Osteoblast (primary cell): ENCODE measurements at regions not wholly inside any gene's neighbourhood (a gene's known extent, or its start where the extent isn't known, plus 50 kb on each side); places are given as distances from the start of the nearest gene placed in this dataset.
A peak's percentile ranks its signal among the peaks of the same experiment; 100 is the strongest.

ENCODE experiments used
- DNase-seq: peaks from one replicate; pipeline ENCODE4 v3.0.0; 2011; ENCODE audit warnings: low spot score, mixed read lengths; ENCODE audit not compliant: insufficient read length; ENCODE audit errors: missing footprints
- H2AFZ ChIP-seq: 2 replicates; pipeline ENCODE4 v1.6.0; 2011; ENCODE audit warnings: mild to moderate bottlenecking, low read length
- H3K27ac ChIP-seq: 2 replicates; pipeline ENCODE4 v1.5.1; 2011; ENCODE audit warnings: mild to moderate bottlenecking, low read depth, low read length, moderate library complexity
- H3K27me3 ChIP-seq: 2 replicates; pipeline ENCODE4 v1.6.0; 2012; ENCODE audit warnings: mild to moderate bottlenecking, control low read depth, inconsistent platforms, low read length, moderate library complexity; ENCODE audit not compliant: insufficient read depth
- H3K36me3 ChIP-seq: 2 replicates; pipeline ENCODE4 v1.5.1; 2011; ENCODE audit warnings: mild to moderate bottlenecking, low read length, control low read depth, moderate library complexity; ENCODE audit not compliant: insufficient read depth
- H3K4me1 ChIP-seq: 2 replicates; pipeline ENCODE4 v1.5.1; 2011; ENCODE audit warnings: mild to moderate bottlenecking, low read length, control low read depth, moderate library complexity; ENCODE audit not compliant: insufficient read depth
- H3K4me2 ChIP-seq: 2 replicates; pipeline ENCODE4 v1.6.0; 2011; ENCODE audit warnings: mild to moderate bottlenecking, low read length; ENCODE audit not compliant: insufficient read depth
- H3K4me3 ChIP-seq: fragments of 200-600 bp; sonication (generic); 3 replicates; pipeline ENCODE4 v1.5.1; 2012; ENCODE audit warnings: mild to moderate bottlenecking, low read length, inconsistent platforms; ENCODE audit not compliant: insufficient read depth
- H3K79me2 ChIP-seq: 2 replicates; pipeline ENCODE4 v1.6.0; 2012; ENCODE audit warnings: mild to moderate bottlenecking, low read length, control low read depth, inconsistent platforms; ENCODE audit not compliant: insufficient read depth
- H3K9me3 ChIP-seq: 2 replicates; pipeline ENCODE4 v1.5.1; 2011; ENCODE audit warnings: low read depth, low read length, control low read depth
- H4K20me1 ChIP-seq: 2 replicates; pipeline ENCODE4 v1.6.0; 2012; ENCODE audit warnings: mild to moderate bottlenecking, low read length, control low read depth; ENCODE audit not compliant: insufficient read depth
- CTCF ChIP-seq: IDR thresholded peaks from 2 replicates; pipeline ENCODE4 v1.5.1; 2011; ENCODE audit warnings: mild to moderate bottlenecking, low read depth, low read length, moderate library complexity; ENCODE audit errors: extremely low read depth

DNA sequence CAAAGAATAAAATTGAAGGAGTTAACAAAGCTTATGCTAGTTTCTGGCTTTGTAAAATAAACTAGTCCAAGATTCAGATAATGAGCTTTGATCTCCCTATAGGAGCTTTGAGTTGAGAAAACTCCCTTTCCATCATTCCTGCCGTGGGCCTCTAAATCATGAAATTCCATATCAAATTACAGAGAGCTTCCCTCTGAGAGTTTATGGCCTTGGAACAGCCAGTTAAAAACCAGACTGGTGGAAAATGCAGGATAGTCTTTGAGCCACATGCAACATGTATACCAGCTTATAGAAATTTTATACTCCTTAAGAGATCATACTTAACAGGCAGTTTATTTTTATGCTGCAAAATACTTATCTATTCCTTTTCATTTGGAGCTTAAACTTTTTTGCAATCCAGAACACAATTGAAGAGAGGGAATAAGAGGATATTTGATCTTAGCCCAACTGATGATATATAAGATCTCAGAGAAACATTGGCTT is 175.8 kb upstream of the ATP2B1 start:
- H3K4me2 ChIP-seq, result no peak overlapping the region
- no peaks in the 10 kb centered on the region for H3K36me3 ChIP-seq
- DNase-seq, result no peak
- no peaks in the 10 kb centered on the region for H3K27me3 ChIP-seq
- peak overlapping the region; percentile 31 for H2AFZ ChIP-seq
- no peaks in the 10 kb centered on the region for H4K20me1 ChIP-seq
- no peaks in the 10 kb centered on the region for H3K9me3 ChIP-seq
- H3K4me3 ChIP-seq, result no peak overlapping the region
- no peak for TF ChIP-seq CTCF
- no peak overlapping the region for H3K27ac ChIP-seq
- peaks cover 12% of the 10 kb centered on the region for H3K4me1 ChIP-seq
- no peaks in the 10 kb centered on the region for H3K79me2 ChIP-seq

- no peak for TF ChIP-seq CTCF
- Histone ChIP-seq H4K20me1 (no peaks in the 10 kb centered on the region), H3K4me1 (peaks cover 6% of the 10 kb centered on the region), H2AFZ (peak overlapping the region; percentile 31), H3K9me3 (no peaks in the 10 kb centered on the region), H3K4me2 (no peak overlapping the region), H3K27me3 (no peaks in the 10 kb centered on the region), H3K4me3 (no peak overlapping the region), H3K36me3 (no peaks in the 10 kb centered on the region), H3K79me2 (no peaks in the 10 kb centered on the region), H3K27ac (no peak overlapping the region)
- peak; percentile 76 for DNase-seq
These were observed 175.2 kb upstream of the ATP2B1 start for GRCh38 chr12:89883630-89884389.

GRCh38 chr12:89882792-89883191 is 174.2 kb upstream of the ATP2B1 start:
- TF ChIP-seq CTCF, result no peak
- H3K4me2 ChIP-seq, result no peak overlapping the region
- no peaks in the 10 kb centered on the region for H3K9me3 ChIP-seq
- no peak overlapping the region for H3K4me3 ChIP-seq
- H3K36me3 ChIP-seq, result no peaks in the 10 kb centered on the region
- no peaks in the 10 kb centered on the region for H3K79me2 ChIP-seq
- DNase-seq, result no peak
- no peak overlapping the region for H3K27ac ChIP-seq
- no peaks in the 10 kb centered on the region for H4K20me1 ChIP-seq
- H3K4me1 ChIP-seq, result peaks cover 5% of the 10 kb centered on the region
- no peaks in the 10 kb centered on the region for H3K27me3 ChIP-seq
- no peak overlapping the region for H2AFZ ChIP-seq

- H3K4me1 ChIP-seq, result peaks cover 5% of the 10 kb centered on the region
- H4K20me1 ChIP-seq, result no peaks in the 10 kb centered on the region
- no peak overlapping the region for H3K4me2 ChIP-seq
- peak overlapping the region; percentile 66 for H2AFZ ChIP-seq
- no peaks in the 10 kb centered on the region for H3K9me3 ChIP-seq
- peak; percentile 76 for DNase-seq
- H3K4me3 ChIP-seq, result no peak overlapping the region
- TF ChIP-seq CTCF, result no peak
- H3K79me2 ChIP-seq, result no peaks in the 10 kb centered on the region
- no peaks in the 10 kb centered on the region for H3K27me3 ChIP-seq
- H3K36me3 ChIP-seq, result no peaks in the 10 kb centered on the region
- H3K27ac ChIP-seq, result peak overlapping the region; percentile 74
These were observed 173.4 kb upstream of the ATP2B1 start for GRCh38 chr12:89882050-89882449.
